ENCODE measurements at regions not wholly inside any gene's neighbourhood (a gene's known extent, or its start where the extent isn't known, plus 50 kb on each side); places are given as distances from the start of the nearest gene placed in this dataset.
A peak's percentile ranks its signal among the peaks of the same experiment; 100 is the strongest.

DNA sequence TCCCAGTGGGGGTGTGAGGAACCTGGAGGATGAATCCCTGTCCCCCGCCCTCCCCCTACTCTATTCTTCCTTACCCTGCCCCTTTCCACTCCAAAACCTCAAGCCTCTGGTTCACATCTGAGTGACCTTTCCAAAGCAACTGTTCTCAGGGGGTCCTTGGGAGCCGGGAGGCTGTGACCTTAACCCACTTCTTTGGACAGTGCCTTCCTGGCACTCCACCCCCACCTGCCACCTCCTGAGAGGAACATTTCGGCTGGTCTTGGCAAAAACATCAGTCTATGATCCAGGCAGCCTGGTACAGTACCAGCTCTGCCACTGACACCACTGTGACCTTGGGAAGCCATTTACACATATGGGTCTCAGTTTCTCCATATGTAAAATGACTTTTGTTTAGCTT, 121.7 kb downstream of the MRPL14 start:
- no peak overlapping the region for H2AFZ ChIP-seq
- no peak for TF ChIP-seq EZH2phosphoT487 (IDR thresholded peaks at IDR 0.05; ENCODE audit: low read depth, severe bottlenecking, unreplicated experiment)
- no peak for TF ChIP-seq EZH2 (IDR thresholded peaks at IDR 0.05; ENCODE audit: borderline replicate concordance)
- TF ChIP-seq, protein P1, sequence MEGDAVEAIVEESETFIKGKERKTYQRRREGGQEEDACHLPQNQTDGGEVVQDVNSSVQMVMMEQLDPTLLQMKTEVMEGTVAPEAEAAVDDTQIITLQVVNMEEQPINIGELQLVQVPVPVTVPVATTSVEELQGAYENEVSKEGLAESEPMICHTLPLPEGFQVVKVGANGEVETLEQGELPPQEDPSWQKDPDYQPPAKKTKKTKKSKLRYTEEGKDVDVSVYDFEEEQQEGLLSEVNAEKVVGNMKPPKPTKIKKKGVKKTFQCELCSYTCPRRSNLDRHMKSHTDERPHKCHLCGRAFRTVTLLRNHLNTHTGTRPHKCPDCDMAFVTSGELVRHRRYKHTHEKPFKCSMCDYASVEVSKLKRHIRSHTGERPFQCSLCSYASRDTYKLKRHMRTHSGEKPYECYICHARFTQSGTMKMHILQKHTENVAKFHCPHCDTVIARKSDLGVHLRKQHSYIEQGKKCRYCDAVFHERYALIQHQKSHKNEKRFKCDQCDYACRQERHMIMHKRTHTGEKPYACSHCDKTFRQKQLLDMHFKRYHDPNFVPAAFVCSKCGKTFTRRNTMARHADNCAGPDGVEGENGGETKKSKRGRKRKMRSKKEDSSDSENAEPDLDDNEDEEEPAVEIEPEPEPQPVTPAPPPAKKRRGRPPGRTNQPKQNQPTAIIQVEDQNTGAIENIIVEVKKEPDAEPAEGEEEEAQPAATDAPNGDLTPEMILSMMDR (IDR thresholded peaks at IDR 0.05; ENCODE audit: poor library complexity): no peak

DNA sequence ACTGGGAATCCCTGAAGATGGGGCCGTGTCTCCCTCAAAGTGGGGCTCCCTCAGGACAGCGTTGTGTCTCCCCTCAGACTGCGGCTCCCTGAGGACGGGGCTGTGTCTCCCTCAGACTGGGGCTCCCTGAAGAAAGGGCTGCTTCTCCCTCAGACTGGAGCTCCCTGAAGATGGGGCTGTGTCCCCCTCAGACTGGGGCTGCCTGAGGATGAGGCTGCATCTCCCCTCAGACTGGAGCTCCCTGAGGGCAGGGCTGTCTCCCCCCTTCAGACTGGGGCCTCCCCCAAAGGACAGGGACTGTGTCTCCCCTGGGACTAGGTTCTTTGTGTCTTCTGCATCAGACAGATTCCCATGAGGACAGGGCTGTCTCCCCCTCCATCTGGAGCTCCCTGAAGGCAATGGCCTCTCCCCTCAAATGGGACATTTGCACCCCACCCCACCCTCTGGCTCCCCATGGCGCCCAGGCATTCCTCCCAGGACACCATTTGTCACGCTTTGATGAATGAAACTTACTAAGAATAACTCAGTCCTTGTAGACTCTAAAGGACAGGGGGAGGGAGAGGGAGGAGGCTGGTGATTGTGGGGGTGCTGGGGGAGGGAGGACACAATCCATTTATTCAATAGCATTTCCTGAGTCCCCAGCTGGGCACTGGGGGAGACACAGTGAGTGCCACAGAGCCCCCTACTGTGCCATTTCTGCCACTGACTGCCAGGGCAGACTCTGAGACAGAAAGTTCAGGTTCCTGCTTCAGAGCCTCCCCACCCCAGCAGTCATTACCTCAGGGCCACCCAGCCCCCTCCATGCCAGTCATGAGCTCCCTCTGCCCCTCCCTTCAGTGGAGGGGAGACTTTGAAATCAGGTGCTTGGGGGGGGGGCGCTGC, 122.4 kb downstream of the MRPL14 start:
- whole genome bisulfite sequencing (ENCODE audit: low lambda C conversion rate, missing lambda C conversion rate): 83% methylated on average over 5 of the region's 7 CpGs
- Histone ChIP-seq H3K36me3 (replicated peaks; ENCODE audit: insufficient read depth, low read depth) (no peaks in the 10 kb centered on the region), H3K4me1 (ENCODE audit: insufficient read depth) (peaks cover 17% of the 10 kb centered on the region), H3K4me3 (no peak overlapping the region), H2AFZ (no peak overlapping the region), H3K4me2 (no peak overlapping the region), H4K20me1 (ENCODE audit: insufficient read depth, poor library complexity, severe bottlenecking) (no peaks in the 10 kb centered on the region), H3K27me3 (peaks cover 4% of the 10 kb centered on the region), H3K27ac (no peak overlapping the region), H3K9me3 (ENCODE audit: low read depth) (no peaks in the 10 kb centered on the region), H3K9me2 (replicated peaks; ENCODE audit: insufficient read depth) (no peaks in the 10 kb centered on the region), H3K79me2 (no peaks in the 10 kb centered on the region)
- DNase-seq (ENCODE audit: low spot score): no peak
- TF ChIP-seq, protein P1 (IDR thresholded peaks at IDR 0.05; ENCODE audit: poor library complexity): peak; percentile 11
- TF ChIP-seq EZH2 (IDR thresholded peaks at IDR 0.05; ENCODE audit: borderline replicate concordance): no peak
- TF ChIP-seq EZH2phosphoT487 (IDR thresholded peaks at IDR 0.05; ENCODE audit: low read depth, severe bottlenecking, unreplicated experiment): no peak

More for the DNA sequence above, 121.7 kb downstream of the MRPL14 start:
- H3K27ac ChIP-seq: no peak overlapping the region
- 78% methylated on average over 2 of the region's 3 CpGs for WGBS (ENCODE audit: low lambda C conversion rate, missing lambda C conversion rate)
- no peaks in the 10 kb centered on the region for H3K36me3 ChIP-seq (replicated peaks; ENCODE audit: insufficient read depth, low read depth)
- H3K4me3 ChIP-seq: no peak overlapping the region
- H3K9me2 ChIP-seq (replicated peaks; ENCODE audit: insufficient read depth): no peaks in the 10 kb centered on the region
- DNase-seq (ENCODE audit: low spot score): no peak
- H4K20me1 ChIP-seq (ENCODE audit: insufficient read depth, poor library complexity, severe bottlenecking): no peaks in the 10 kb centered on the region
- peaks cover 4% of the 10 kb centered on the region for H3K27me3 ChIP-seq
- no peaks in the 10 kb centered on the region for H3K9me3 ChIP-seq (ENCODE audit: low read depth)
- no peaks in the 10 kb centered on the region for H3K79me2 ChIP-seq
- H3K4me1 ChIP-seq (ENCODE audit: insufficient read depth): peaks cover 17% of the 10 kb centered on the region
- no peak overlapping the region for H3K4me2 ChIP-seq

DNA sequence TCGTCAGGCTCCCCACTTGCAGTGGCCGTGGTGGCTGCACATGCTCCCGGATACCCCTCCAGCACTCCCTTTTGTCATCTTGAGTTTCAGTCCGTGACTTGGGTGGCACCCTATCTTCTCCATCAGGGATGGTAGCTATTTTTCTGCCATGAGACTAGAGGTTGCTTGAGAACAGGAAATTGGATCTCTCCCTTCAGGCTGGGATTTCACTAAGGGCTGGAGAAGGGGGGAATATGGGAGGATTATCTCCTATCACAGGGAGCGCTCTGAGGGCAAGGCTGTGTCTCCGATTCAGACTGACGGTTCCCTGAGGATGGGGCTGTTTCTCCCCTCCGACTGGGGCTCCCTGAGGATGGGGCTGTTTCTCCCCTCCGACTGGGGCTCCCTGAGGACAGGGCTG, 123.1 kb downstream of the MRPL14 start:
- no peaks in the 10 kb centered on the region for H3K9me2 ChIP-seq (replicated peaks; ENCODE audit: insufficient read depth)
- H3K4me1 ChIP-seq (ENCODE audit: insufficient read depth): peaks cover 17% of the 10 kb centered on the region
- no peaks in the 10 kb centered on the region for H4K20me1 ChIP-seq (ENCODE audit: insufficient read depth, poor library complexity, severe bottlenecking)
- TF ChIP-seq, protein P1 (IDR thresholded peaks at IDR 0.05; ENCODE audit: poor library complexity): no peak
- TF ChIP-seq EZH2 (IDR thresholded peaks at IDR 0.05; ENCODE audit: borderline replicate concordance): no peak
- no peak for TF ChIP-seq EZH2phosphoT487 (IDR thresholded peaks at IDR 0.05; ENCODE audit: low read depth, severe bottlenecking, unreplicated experiment)
- no peak overlapping the region for H2AFZ ChIP-seq
- H3K4me2 ChIP-seq: no peak overlapping the region
- no peak for DNase-seq (ENCODE audit: low spot score)
- H3K27me3 ChIP-seq: peaks cover 4% of the 10 kb centered on the region
- no peaks in the 10 kb centered on the region for H3K36me3 ChIP-seq (replicated peaks; ENCODE audit: insufficient read depth, low read depth)
- no peaks in the 10 kb centered on the region for H3K9me3 ChIP-seq (ENCODE audit: low read depth)
- WGBS (ENCODE audit: low lambda C conversion rate, missing lambda C conversion rate): 73% methylated on average over 9 of the region's 9 CpGs
- H3K4me3 ChIP-seq: no peak overlapping the region
- H3K79me2 ChIP-seq: no peaks in the 10 kb centered on the region
- no peak overlapping the region for H3K27ac ChIP-seq

All from hepatocyte (in vitro differentiated cells).